SK-N-DZ (cell line): ENCODE measurements at regions not wholly inside any gene's neighbourhood (a gene's known extent, or its start where the extent isn't known, plus 50 kb on each side); places are given as distances from the start of the nearest gene placed in this dataset.

Experiments used
- DNase-seq: peaks from one replicate; pipeline ENCODE4 v3.0.0-alpha.2; 2015; ENCODE audit warnings: low spot score

DNA sequence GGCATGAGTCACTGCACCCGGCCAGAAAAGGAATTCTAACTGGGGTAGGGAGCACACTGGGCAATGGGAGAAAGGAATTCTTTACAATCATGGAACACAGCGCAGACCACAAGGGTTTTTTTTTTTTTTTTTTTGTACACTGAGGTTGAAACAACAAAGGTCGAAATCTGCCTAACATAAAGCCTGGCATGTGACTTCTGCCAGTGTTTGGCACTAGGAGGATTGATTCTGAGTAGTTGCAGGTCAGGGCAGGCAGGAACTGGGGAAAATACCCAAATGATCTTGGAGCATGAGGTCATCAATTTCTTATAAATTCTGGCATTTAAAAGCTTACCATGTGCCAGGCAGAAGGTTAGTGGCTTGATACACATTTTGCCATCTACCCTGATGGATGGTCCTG is 202.0 kb upstream of the SNX19 start:
- DNase-seq: no peak

GRCh38 chr11:131121426-131122333 is 205.4 kb upstream of the SNX19 start:
- DNase-seq: no peak

DNA sequence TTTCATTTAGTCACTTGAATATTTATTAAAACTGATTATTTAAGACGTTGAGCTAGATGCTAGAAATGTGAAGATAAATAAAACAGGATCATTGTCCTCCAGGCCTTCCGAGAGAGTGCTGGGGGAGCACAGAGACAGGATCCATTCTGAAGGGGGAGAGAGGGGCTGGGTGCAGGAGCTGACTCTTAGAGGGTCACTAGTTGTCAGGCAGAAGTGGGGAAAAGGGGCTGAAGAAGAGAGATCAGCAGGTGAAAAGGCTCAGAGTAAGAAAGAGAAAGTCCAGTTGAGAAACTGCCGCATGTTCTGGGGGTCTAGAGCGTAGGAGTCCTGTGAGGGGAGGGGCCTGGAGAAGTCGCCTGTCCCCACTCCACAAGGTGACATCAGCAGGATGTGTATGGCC is 206.2 kb upstream of the SNX19 start:
- no peak for DNase-seq

DNA sequence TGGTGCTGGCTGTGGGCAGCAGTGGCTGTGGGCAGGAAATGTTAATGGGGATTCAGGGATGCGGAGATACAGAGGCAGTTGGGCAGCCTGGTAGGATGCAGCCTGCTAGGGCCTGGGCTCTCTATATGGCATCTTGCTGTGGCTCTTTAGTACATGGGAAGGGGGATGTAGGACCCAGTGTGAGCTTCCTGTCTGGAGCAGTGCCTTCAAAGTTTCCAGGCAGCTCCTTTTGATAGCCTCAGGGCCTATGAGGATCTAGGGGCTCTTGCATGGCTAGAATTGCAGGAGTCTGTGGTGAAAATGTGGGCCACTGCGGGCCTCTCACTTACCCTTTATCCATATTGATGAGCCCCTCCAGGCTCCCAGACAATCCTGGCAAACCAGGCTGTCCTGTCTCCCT is 213.2 kb upstream of the SNX19 start:
- DNase-seq: no peak

GRCh38 chr11:131135611-131136010 is 219.3 kb upstream of the SNX19 start:
- DNase-seq: no peak

DNA sequence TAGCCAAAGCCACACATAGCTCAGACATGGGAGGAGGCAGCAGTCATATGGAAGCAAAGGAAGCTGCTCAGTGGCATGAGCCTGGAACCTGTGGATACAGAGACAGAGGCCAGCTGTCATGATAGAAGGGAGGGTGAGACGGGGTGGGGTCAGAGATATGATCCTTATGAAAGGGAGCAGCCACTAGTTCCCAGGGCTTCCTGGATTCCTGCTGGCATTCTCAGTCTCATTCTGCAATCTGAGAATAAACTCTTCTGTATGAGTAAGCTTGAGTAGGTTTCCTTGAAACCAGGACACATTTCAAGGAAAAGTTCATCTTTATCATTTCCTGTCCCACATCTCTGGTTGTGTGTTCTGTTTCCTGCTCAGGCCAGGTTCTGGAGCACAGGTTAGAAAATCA is 220.2 kb upstream of the SNX19 start:
- DNase-seq: no peak

GRCh38 chr11:131137046-131137445 is 220.8 kb upstream of the SNX19 start:
- no peak for DNase-seq

DNA sequence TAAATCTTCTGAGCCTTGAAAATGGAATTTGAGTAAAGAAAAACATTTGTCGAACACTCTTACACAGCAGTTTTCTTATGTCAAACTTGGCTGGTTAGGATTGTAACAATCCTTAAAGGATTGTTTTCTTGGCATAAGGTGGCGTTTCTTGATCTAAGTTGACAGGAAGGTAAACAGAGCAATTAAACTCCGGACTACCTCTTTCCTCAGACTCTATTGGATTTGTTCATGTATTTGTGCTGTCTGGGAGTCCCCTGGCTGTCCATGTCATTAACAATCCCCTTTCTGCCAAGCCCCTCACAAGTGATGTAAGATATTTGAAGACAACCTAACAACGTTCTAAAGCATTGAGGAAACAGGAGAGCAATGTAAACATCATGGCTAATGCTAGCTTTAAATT is 222.5 kb upstream of the SNX19 start:
- DNase-seq: no peak

- DNase-seq: no peak
Observed at GRCh38 chr11:131145791-131146190, 224.6 kb upstream of the NTM start.

DNA sequence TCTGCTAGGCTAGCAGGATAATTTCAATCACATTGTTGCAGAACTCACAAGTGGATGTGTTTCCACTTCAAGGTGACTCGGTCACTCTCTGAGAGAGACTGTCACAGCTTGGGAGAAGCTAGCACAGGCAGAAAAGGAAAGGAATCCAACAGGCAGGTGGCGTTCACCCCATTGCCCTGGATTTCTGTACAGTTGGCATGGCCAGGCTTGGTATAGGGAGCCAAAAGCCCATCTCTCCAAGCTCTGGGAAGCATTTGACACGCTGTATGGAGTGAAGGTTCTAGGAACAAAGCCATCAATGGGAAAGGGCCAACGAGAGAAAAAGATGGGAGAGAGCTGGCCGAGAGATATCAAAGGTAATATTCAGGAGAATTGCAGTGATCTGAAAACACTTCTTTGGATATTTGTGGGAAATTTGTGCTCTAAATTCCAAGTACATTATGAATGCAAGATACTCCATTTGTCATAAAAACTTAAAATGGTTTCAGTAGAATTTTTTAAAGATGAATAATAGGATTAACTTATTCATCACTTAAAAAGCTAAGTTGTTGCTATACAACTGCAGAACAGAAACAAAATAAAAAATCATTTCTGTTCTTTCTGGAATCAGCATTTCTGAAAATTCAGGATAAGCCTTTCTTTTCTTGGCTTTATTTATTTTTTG is 223.5 kb upstream of the NTM start:
- DNase-seq: no peak

GRCh38 chr11:131154351-131154750 is 216.1 kb upstream of the NTM start:
- DNase-seq: no peak

DNA sequence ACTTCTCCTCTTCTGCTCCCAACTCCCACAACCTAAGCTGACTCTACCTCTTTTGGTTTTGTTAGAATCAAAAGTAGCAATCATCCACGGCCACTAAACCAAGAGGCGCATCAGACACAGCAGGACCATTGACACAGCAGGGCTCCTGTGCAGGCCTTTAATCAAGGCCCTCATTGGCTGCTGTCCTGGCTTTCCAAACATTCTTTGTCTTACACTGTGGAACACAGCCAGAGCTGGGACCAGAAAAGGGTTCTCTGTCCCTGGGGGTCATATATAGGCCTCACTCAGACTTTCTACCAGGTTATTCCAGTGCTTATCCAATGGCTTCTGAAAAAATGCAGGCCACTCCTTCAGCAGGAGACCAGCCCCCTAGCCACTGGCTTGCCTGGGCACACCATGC is 212.7 kb upstream of the NTM start:
- no peak for DNase-seq

DNA sequence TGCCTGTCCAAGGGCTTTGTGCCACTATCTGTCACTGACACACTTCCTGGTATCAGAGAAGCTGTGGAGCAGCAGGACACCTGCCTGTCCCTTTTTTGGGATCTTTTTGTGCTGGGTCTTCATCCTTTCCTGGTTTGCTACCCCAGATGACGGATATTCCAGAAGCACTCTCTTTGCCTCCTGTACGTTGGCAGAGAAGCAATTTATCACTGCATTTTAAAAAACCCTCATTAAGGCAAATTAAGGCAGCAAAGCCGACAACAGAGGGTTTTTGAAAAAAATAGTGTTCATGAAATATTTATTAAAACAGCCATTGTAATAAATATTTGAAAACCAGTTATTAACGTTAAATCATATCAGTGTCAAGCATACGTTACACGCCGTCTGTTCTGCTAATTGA is 209.6 kb upstream of the NTM start:
- no peak for DNase-seq

- no peak for DNase-seq
Observed at GRCh38 chr11:131163613-131164012, 206.8 kb upstream of the NTM start.

DNA sequence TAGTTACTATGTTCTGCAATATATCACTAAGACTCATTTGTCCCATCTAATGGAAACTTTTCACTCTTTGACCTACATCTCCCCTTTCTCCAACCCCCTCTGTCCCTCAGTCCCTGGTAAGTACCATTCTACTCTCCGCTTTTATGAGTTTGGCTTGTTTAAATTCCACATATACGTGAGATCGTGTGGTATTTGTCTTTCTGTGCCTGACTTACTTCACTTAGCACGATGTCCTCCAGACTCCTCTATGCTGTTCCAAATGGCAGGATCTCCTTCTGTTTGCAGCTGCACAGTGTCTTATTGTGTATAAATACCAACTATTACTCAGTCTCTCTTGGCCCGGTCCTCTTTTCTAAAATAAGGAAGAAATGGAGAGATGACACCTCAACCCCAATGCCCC is 205.4 kb upstream of the NTM start:
- DNase-seq: no peak

GRCh38 chr11:131168839-131169713 is 201.3 kb upstream of the NTM start:
- DNase-seq: no peak

DNA sequence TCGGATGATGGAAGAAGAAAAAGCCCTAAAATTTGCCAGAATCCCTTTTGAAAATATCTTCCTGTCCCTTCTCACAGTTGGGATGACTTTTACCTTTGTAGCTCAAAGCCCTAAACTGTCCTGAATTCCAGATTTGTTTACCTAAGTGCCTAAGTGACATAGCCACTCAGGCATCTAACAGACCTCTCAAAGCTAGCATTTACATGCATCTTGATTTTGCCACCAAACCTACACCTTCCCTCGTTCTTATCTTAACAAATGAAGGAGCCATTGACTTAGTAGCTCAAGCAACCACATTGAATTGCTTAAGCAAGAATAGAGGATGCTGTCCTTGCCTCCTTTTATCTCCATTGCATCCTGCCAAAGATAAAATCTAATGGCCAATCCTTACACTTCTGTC is 198.4 kb upstream of the NTM start:
- no peak for DNase-seq

DNA sequence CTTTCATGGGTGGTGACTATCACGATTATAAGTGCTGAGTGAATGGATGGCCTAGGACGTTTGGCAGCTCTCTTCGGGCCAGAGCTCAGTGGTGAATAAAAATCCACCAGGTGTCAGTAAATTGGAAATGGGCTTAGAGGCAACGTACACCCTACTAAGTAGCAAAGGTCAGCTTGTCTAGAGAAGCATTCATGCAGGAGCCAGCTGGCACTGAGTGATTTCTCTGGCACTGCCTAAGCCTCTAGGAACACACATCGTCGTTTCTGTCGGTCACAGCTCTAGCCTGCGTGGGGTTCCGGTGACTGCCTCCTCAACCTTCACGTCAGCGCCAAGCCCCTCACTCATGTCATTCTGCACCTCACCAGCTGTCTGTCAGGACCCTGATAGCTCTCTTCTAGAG is 192.4 kb upstream of the NTM start:
- no peak for DNase-seq

DNA sequence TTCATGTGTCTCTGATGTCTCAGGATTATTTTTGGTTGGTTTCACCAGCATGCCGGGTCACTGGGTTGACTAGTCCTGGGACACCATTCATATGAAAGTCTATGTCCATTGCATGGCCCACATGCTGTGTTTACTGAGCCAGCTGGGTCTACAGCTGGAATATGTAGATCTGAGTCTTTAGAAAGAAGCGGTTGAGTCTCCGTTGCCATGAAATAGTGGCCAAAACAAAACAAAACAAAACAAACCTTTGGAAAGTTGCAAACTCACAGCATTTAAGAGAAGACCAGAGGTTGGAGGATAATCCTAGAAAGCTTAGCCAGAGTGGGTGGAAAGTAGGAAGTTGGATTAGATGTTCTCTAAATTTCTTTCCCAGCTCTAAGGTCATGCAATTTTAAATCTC is 191.8 kb upstream of the NTM start:
- no peak for DNase-seq

- DNase-seq: no peak
Observed at GRCh38 chr11:131179836-131180235, 190.6 kb upstream of the NTM start.

DNA sequence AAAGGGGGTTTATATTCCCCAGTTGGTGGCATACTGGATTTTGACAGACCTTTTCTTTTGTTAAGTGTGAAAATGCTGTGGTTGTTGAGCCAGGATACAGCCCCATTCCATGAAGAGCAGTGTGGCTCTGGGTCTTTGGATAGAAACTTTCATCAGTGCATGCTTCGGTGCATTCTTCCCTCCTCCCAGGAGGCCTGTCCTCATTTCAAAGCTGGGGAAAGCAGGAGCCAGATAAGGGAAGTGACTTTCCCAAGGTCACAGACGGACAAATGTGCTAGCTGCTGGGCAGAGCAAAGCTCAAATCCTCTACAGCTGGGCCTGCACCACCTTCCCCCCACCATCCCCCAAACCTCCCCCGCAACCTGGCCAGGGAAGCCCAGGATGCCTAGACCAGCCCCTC is 184.5 kb upstream of the NTM start:
- DNase-seq: no peak

GRCh38 chr11:131186629-131187101 is 183.8 kb upstream of the NTM start:
- no peak for DNase-seq
